ENCODE measurements at regions not wholly inside any gene's neighbourhood (a gene's known extent, or its start where the extent isn't known, plus 50 kb on each side); places are given as distances from the start of the nearest gene placed in this dataset.

- TF ChIP-seq CTCF (IDR thresholded peaks at IDR 0.05) (no peak), ZFX (IDR thresholded peaks at IDR 0.05; ENCODE audit: borderline replicate concordance) (no peak)
- no peak overlapping the region for H3K27ac ChIP-seq
Measured at GRCh38 chr15:87154761-87155160, 1075.1 kb downstream of the AGBL1 start.

GRCh38 chr15:87151202-87151748 is 1071.6 kb downstream of the AGBL1 start:
- TF ChIP-seq ZFX (IDR thresholded peaks at IDR 0.05; ENCODE audit: borderline replicate concordance) (no peak), CTCF (IDR thresholded peaks at IDR 0.05) (no peak)
- no peak overlapping the region for H3K27ac ChIP-seq

GRCh38 chr15:87145696-87146095 is 1066.0 kb downstream of the AGBL1 start:
- no peak for TF ChIP-seq ZFX (IDR thresholded peaks at IDR 0.05; ENCODE audit: borderline replicate concordance)
- no peak for TF ChIP-seq CTCF (IDR thresholded peaks at IDR 0.05)

GRCh38 chr15:87144775-87145174 is 1065.1 kb downstream of the AGBL1 start:
- TF ChIP-seq CTCF (IDR thresholded peaks at IDR 0.05) (no peak), ZFX (IDR thresholded peaks at IDR 0.05; ENCODE audit: borderline replicate concordance) (no peak)
- H3K27ac ChIP-seq = no peak overlapping the region

More at GRCh38 chr15:87145696-87146095, 1066.0 kb downstream of the AGBL1 start:
- no peak overlapping the region for H3K27ac ChIP-seq

- TF ChIP-seq CTCF (IDR thresholded peaks at IDR 0.05) (no peak), ZFX (IDR thresholded peaks at IDR 0.05; ENCODE audit: borderline replicate concordance) (no peak)
- no peak overlapping the region for H3K27ac ChIP-seq
Measured at GRCh38 chr15:87142096-87142495, 1062.4 kb downstream of the AGBL1 start.

GRCh38 chr15:87135109-87135508 is 1055.4 kb downstream of the AGBL1 start:
- no peak overlapping the region for H3K27ac ChIP-seq
- TF ChIP-seq CTCF (IDR thresholded peaks at IDR 0.05) = no peak
- no peak for TF ChIP-seq ZFX (IDR thresholded peaks at IDR 0.05; ENCODE audit: borderline replicate concordance)

- no peak overlapping the region for H3K27ac ChIP-seq
- TF ChIP-seq CTCF (IDR thresholded peaks at IDR 0.05) = no peak
- TF ChIP-seq ZFX (IDR thresholded peaks at IDR 0.05; ENCODE audit: borderline replicate concordance) = no peak
Measured at GRCh38 chr15:87133704-87134103, 1054.0 kb downstream of the AGBL1 start.

Data from 22Rv1 (cell line).